Activated CD4-positive, alpha-beta T cell treated with anti-CD3 and anti-CD28 coated beads, Interleukin-2, amount 10 ng/mL, durations not matched to agents 24 days and 14 days (primary cell): ENCODE measurements at regions not wholly inside any gene's neighbourhood (a gene's known extent, or its start where the extent isn't known, plus 50 kb on each side); places are given as distances from the start of the nearest gene placed in this dataset.
A peak's percentile ranks its signal among the peaks of the same experiment; 100 is the strongest.

Source experiments
- DNase-seq: peaks from one replicate; pipeline ENCODE4 v3.0.0; 2022
- H3K27ac Mint-ChIP-seq: one replicate; pipeline ENCODE4 v1.8.0; 2022; ENCODE audit warnings: mild to moderate bottlenecking, mixed read lengths
- H3K27me3 Mint-ChIP-seq: one replicate; pipeline ENCODE4 v1.8.0; 2022; ENCODE audit warnings: mixed read lengths
- H3K36me3 Mint-ChIP-seq: one replicate; pipeline ENCODE4 v1.8.0; 2022; ENCODE audit warnings: low read depth, mild to moderate bottlenecking, mixed read lengths
- H3K4me1 Mint-ChIP-seq: one replicate; pipeline ENCODE4 v1.8.0; 2021; ENCODE audit warnings: mixed read lengths
- H3K4me3 Mint-ChIP-seq: one replicate; pipeline ENCODE4 v1.8.0; 2022; ENCODE audit warnings: mild to moderate bottlenecking, moderate library complexity, mixed read lengths
- H3K9me3 Mint-ChIP-seq: one replicate; pipeline ENCODE4 v1.8.0; 2021; ENCODE audit warnings: mixed read lengths
- intact Hi-C: fragments of 100-400 bp; cut with micrococcal nuclease; formaldehyde crosslinking; loops from one replicate; pipeline ENCODE4 v1.15.1; 2023

- H3K27ac Mint-ChIP-seq: no peak overlapping the region
- no peaks in the 10 kb centered on the region for H3K36me3 Mint-ChIP-seq
- no peaks in the 10 kb centered on the region for H3K27me3 Mint-ChIP-seq
- H3K9me3 Mint-ChIP-seq: peaks cover 4% of the 10 kb centered on the region
- H3K4me3 Mint-ChIP-seq: no peak overlapping the region
- H3K4me1 Mint-ChIP-seq: no peaks in the 10 kb centered on the region
- intact Hi-C loops: no loop called here
- DNase-seq: no peak
Measured at GRCh38 chr7:98495200-98495955, 94.5 kb upstream of the BAIAP2L1 start.

- intact Hi-C loops: no loop called here
- Mint-ChIP-seq H3K36me3 (no peaks in the 10 kb centered on the region), H3K27me3 (no peaks in the 10 kb centered on the region), H3K4me1 (no peaks in the 10 kb centered on the region), H3K4me3 (no peak overlapping the region), H3K27ac (no peak overlapping the region), H3K9me3 (peaks cover 4% of the 10 kb centered on the region)
- no peak for DNase-seq
Measured at GRCh38 chr7:98493030-98493778, 92.3 kb upstream of the BAIAP2L1 start.

- Mint-ChIP-seq H3K36me3 (no peaks in the 10 kb centered on the region), H3K4me3 (no peak overlapping the region), H3K27me3 (no peaks in the 10 kb centered on the region), H3K9me3 (no peaks in the 10 kb centered on the region), H3K27ac (no peak overlapping the region), H3K4me1 (no peaks in the 10 kb centered on the region)
- DNase-seq: no peak
- intact Hi-C loops: no loop called here
Measured at GRCh38 chr7:98488167-98488566, 87.3 kb upstream of the BAIAP2L1 start.

- no peak for DNase-seq
- no peaks in the 10 kb centered on the region for H3K9me3 Mint-ChIP-seq
- H3K27me3 Mint-ChIP-seq: no peaks in the 10 kb centered on the region
- no peaks in the 10 kb centered on the region for H3K36me3 Mint-ChIP-seq
- H3K4me3 Mint-ChIP-seq: no peak overlapping the region
- no peaks in the 10 kb centered on the region for H3K4me1 Mint-ChIP-seq
- intact Hi-C loops: no loop called here
- no peak overlapping the region for H3K27ac Mint-ChIP-seq
Measured at GRCh38 chr7:98483964-98484545, 83.2 kb upstream of the BAIAP2L1 start.

- Mint-ChIP-seq H3K4me3 (no peak overlapping the region), H3K27me3 (no peaks in the 10 kb centered on the region), H3K27ac (no peak overlapping the region), H3K36me3 (no peaks in the 10 kb centered on the region), H3K4me1 (no peaks in the 10 kb centered on the region), H3K9me3 (no peaks in the 10 kb centered on the region)
- intact Hi-C loops: no loop called here
- no peak for DNase-seq
Measured at GRCh38 chr7:98483276-98483963, 82.5 kb upstream of the BAIAP2L1 start.

- intact Hi-C loops: no loop called here
- H3K27me3 Mint-ChIP-seq: no peaks in the 10 kb centered on the region
- no peak overlapping the region for H3K27ac Mint-ChIP-seq
- H3K4me3 Mint-ChIP-seq: no peak overlapping the region
- DNase-seq: no peak
- no peaks in the 10 kb centered on the region for H3K36me3 Mint-ChIP-seq
- no peaks in the 10 kb centered on the region for H3K9me3 Mint-ChIP-seq
- no peaks in the 10 kb centered on the region for H3K4me1 Mint-ChIP-seq
Measured at GRCh38 chr7:98479318-98479717, 78.4 kb upstream of the BAIAP2L1 start.

GRCh38 chr7:98475352-98475751 is 74.5 kb upstream of the BAIAP2L1 start:
- Mint-ChIP-seq H3K27me3 (peaks cover 6% of the 10 kb centered on the region), H3K4me1 (no peaks in the 10 kb centered on the region), H3K9me3 (no peaks in the 10 kb centered on the region), H3K4me3 (no peak overlapping the region), H3K27ac (no peak overlapping the region), H3K36me3 (no peaks in the 10 kb centered on the region)
- intact Hi-C loops: no loop called here
- no peak for DNase-seq

GRCh38 chr7:98474558-98474957 is 73.7 kb upstream of the BAIAP2L1 start:
- no peaks in the 10 kb centered on the region for H3K9me3 Mint-ChIP-seq
- intact Hi-C loops: no loop called here
- no peaks in the 10 kb centered on the region for H3K36me3 Mint-ChIP-seq
- no peak overlapping the region for H3K4me3 Mint-ChIP-seq
- H3K4me1 Mint-ChIP-seq: no peaks in the 10 kb centered on the region
- DNase-seq: no peak
- H3K27me3 Mint-ChIP-seq: peaks cover 6% of the 10 kb centered on the region
- no peak overlapping the region for H3K27ac Mint-ChIP-seq

GRCh38 chr7:98472521-98472954 is 71.6 kb upstream of the BAIAP2L1 start:
- no peak for DNase-seq
- Mint-ChIP-seq H3K4me3 (no peak overlapping the region), H3K27me3 (peaks cover 6% of the 10 kb centered on the region), H3K27ac (no peak overlapping the region), H3K9me3 (no peaks in the 10 kb centered on the region), H3K36me3 (no peaks in the 10 kb centered on the region), H3K4me1 (no peaks in the 10 kb centered on the region)
- intact Hi-C loops: no loop called here

GRCh38 chr7:98470485-98471240 is 69.8 kb upstream of the BAIAP2L1 start:
- no peak overlapping the region for H3K27ac Mint-ChIP-seq
- no peaks in the 10 kb centered on the region for H3K36me3 Mint-ChIP-seq
- H3K4me1 Mint-ChIP-seq: no peaks in the 10 kb centered on the region
- H3K9me3 Mint-ChIP-seq: no peaks in the 10 kb centered on the region
- intact Hi-C loops: no loop called here
- peak; percentile 55 for DNase-seq
- no peak overlapping the region for H3K4me3 Mint-ChIP-seq
- H3K27me3 Mint-ChIP-seq: peaks cover 6% of the 10 kb centered on the region

GRCh38 chr7:98469088-98469487 is 68.2 kb upstream of the BAIAP2L1 start:
- peaks cover 6% of the 10 kb centered on the region for H3K27me3 Mint-ChIP-seq
- no peaks in the 10 kb centered on the region for H3K4me1 Mint-ChIP-seq
- H3K36me3 Mint-ChIP-seq: no peaks in the 10 kb centered on the region
- DNase-seq: no peak
- intact Hi-C loops: no loop called here
- no peaks in the 10 kb centered on the region for H3K9me3 Mint-ChIP-seq
- no peak overlapping the region for H3K4me3 Mint-ChIP-seq
- H3K27ac Mint-ChIP-seq: no peak overlapping the region

GRCh38 chr7:98467570-98468312 is 66.9 kb upstream of the BAIAP2L1 start:
- H3K36me3 Mint-ChIP-seq: no peaks in the 10 kb centered on the region
- H3K4me3 Mint-ChIP-seq: no peak overlapping the region
- no peaks in the 10 kb centered on the region for H3K4me1 Mint-ChIP-seq
- H3K9me3 Mint-ChIP-seq: no peaks in the 10 kb centered on the region
- DNase-seq: no peak
- peaks cover 6% of the 10 kb centered on the region for H3K27me3 Mint-ChIP-seq
- intact Hi-C loops: no loop called here
- no peak overlapping the region for H3K27ac Mint-ChIP-seq

GRCh38 chr7:98465022-98465421 is 64.1 kb upstream of the BAIAP2L1 start:
- H3K27me3 Mint-ChIP-seq: no peaks in the 10 kb centered on the region
- no peak for DNase-seq
- H3K4me1 Mint-ChIP-seq: no peaks in the 10 kb centered on the region
- no peak overlapping the region for H3K4me3 Mint-ChIP-seq
- no peak overlapping the region for H3K27ac Mint-ChIP-seq
- intact Hi-C loops: no loop called here
- no peaks in the 10 kb centered on the region for H3K9me3 Mint-ChIP-seq
- no peaks in the 10 kb centered on the region for H3K36me3 Mint-ChIP-seq
